Endothelial cell of umbilical vein (primary cell): ENCODE measurements at regions not wholly inside any gene's neighbourhood (a gene's known extent, or its start where the extent isn't known, plus 50 kb on each side); places are given as distances from the start of the nearest gene placed in this dataset.

Experiments used
- BruUV-seq: library from RNA; stranded (reverse); fragments of 400-500 nt; replicated peaks from 2 replicates; lab custom pipeline; 2021; lab: Mats Ljungman, UMichigan
- CTCF ChIA-PET: fragments of 300-600, 350-600 bp; sonication (Branson Sonifier 250); formaldehyde crosslinking; loops from one replicate; lab custom pipeline; 2021; ENCODE audit warnings: antibody characterized with exemption, inconsistent platforms; lab: Charles Lee
- POLR2A ChIA-PET: fragments of 300-600, 350-600 bp; sonication (Branson Sonifier 250); formaldehyde crosslinking; loops from one replicate; lab custom pipeline; 2021; ENCODE audit warnings: antibody characterized with exemption, inconsistent platforms; lab: Charles Lee
- DNase-seq: peaks from one replicate; pipeline ENCODE4 v3.0.0-alpha.2; 2011; ENCODE audit warnings: low read depth, low spot score
- FAIRE-seq: peaks from 2 replicates; lab custom pipeline; 2011; peaks lifted over from hg19 to GRCh38; lab: Jason Lieb, UNC
- H2AFZ ChIP-seq: 2 replicates; pipeline ENCODE4 v1.6.0; 2012; ENCODE audit warnings: low read depth, low read length, control low read depth, inconsistent platforms
- H3K27ac ChIP-seq: 2 replicates; pipeline ENCODE4 v1.5.1; 2011; ENCODE audit warnings: low read depth, mild to moderate bottlenecking, control low read depth, low read length, moderate library complexity; ENCODE audit not compliant: insufficient read depth
- H3K27me3 ChIP-seq, 2 experiments: 2 replicates each; pipeline versions ENCODE4 v1.6.0 to v1.6.1; 2011; ENCODE audit warnings: low read length in 2 of 2, mixed read lengths in 1 of 2; ENCODE audit not compliant: control insufficient read depth in 2 of 2, insufficient read depth in 2 of 2
- H3K36me3 ChIP-seq, 2 experiments: 2 replicates in 1 of 2; 3 replicates in 1 of 2; pipeline ENCODE4 v1.5.1; 2011; ENCODE audit warnings: low read length in 2 of 2, mild to moderate bottlenecking in 1 of 2, moderate library complexity in 1 of 2; ENCODE audit not compliant: control insufficient read depth in 2 of 2, insufficient read depth in 2 of 2; ENCODE audit errors: extremely low read depth in 1 of 2
- H3K4me1 ChIP-seq: 3 replicates; pipeline ENCODE4 v1.5.1; 2011; ENCODE audit warnings: mild to moderate bottlenecking, low read length; ENCODE audit not compliant: control insufficient read depth, insufficient read depth; ENCODE audit errors: extremely low read depth
- H3K4me2 ChIP-seq: 2 replicates; pipeline ENCODE4 v1.6.1; 2011; ENCODE audit warnings: low read length, control low read depth, mixed read lengths; ENCODE audit not compliant: insufficient read depth
- H3K4me3 ChIP-seq, 3 experiments: fragments of 200-600 bp in 1 of 3; sonication (generic), shearing (Covaris generic) in 1 of 3; replicated peaks in 1 of 3; 2 replicates each; pipeline ENCODE4 v1.5.1; 2011 to 2016; ENCODE audit warnings: control low read depth in 3 of 3, low read length in 3 of 3, mild to moderate bottlenecking in 2 of 3, inconsistent platforms in 1 of 3, low read depth in 1 of 3, moderate library complexity in 1 of 3; ENCODE audit not compliant: insufficient read depth in 1 of 3
- H3K79me2 ChIP-seq: 2 replicates; pipeline ENCODE4 v1.6.0; 2012; ENCODE audit warnings: low read length, inconsistent platforms; ENCODE audit not compliant: control insufficient read depth, insufficient read depth
- H3K9ac ChIP-seq: replicated peaks from 2 replicates; pipeline ENCODE3; 2011; ENCODE audit warnings: low read length, control low read depth; ENCODE audit not compliant: insufficient read depth; ENCODE audit errors: extremely low read depth
- H3K9me1 ChIP-seq: replicated peaks from 3 replicates; pipeline ENCODE4 v1.6.0; 2011; ENCODE audit warnings: mild to moderate bottlenecking, low read length; ENCODE audit not compliant: control insufficient read depth, insufficient read depth; ENCODE audit errors: extremely low read depth
- H3K9me3 ChIP-seq: replicated peaks from 2 replicates; pipeline ENCODE4 v1.5.1; 2012; ENCODE audit warnings: low read length, inconsistent platforms; ENCODE audit not compliant: control insufficient read depth, insufficient read depth
- H4K20me1 ChIP-seq: replicated peaks from 2 replicates; pipeline ENCODE3; 2011; ENCODE audit warnings: mild to moderate bottlenecking, low read length; ENCODE audit not compliant: control insufficient read depth, insufficient read depth; ENCODE audit errors: extremely low read depth
- FOS ChIP-seq: IDR thresholded peaks from 2 replicates; pipeline ENCODE4 v1.6.1; 2011; ENCODE audit warnings: mild to moderate bottlenecking, low read length, moderate library complexity, borderline replicate concordance; ENCODE audit not compliant: insufficient read depth
- GATA2 ChIP-seq: IDR thresholded peaks from 2 replicates; pipeline ENCODE4 v1.7.0; 2011; ENCODE audit warnings: low read depth, mild to moderate bottlenecking, moderate library complexity, mixed read lengths, low read length; ENCODE audit not compliant: insufficient read length, insufficient read depth
- JUN ChIP-seq: IDR thresholded peaks from 2 replicates; pipeline ENCODE4 v1.6.1; 2011; ENCODE audit warnings: borderline replicate concordance, low read depth; ENCODE audit not compliant: insufficient read length, insufficient read depth
- MYC ChIP-seq: IDR thresholded peaks from one replicate; pipeline ENCODE4 v1.6.1; 2011; ENCODE audit warnings: mild to moderate bottlenecking, low read depth, low read length
- POLR2A ChIP-seq: IDR thresholded peaks from 2 replicates; pipeline ENCODE4 v1.6.1; 2012; ENCODE audit warnings: low read depth, mild to moderate bottlenecking, control low read depth, low read length
- dilution Hi-C: fragments of 300-500 bp; cut with MboI; formaldehyde crosslinking; loops from one replicate; pipeline ENCODE4 v1.15.0; 2019; ENCODE audit warnings: low sequenced_read_pairs; ENCODE audit not compliant: extremely low pct_ligation_motif_present
- intact Hi-C: fragments of 100-400 bp; cut with micrococcal nuclease; formaldehyde crosslinking; loops from one replicate; pipeline ENCODE4 v1.10.0; 2022
- TF ChIP-seq, protein P1 (sequence below): IDR thresholded peaks from 2 replicates; pipeline ENCODE4 v1.6.1; 2011; ENCODE audit not compliant: insufficient read depth, insufficient read length
- TF ChIP-seq, protein P2 (sequence below), 2 donors: IDR thresholded peaks; 1 replicate in 1 of 2; 2 replicates in 1 of 2; pipeline ENCODE4 v1.5.1; 2011; ENCODE audit warnings: low read length in 2 of 2, mild to moderate bottlenecking in 2 of 2, moderate library complexity in 2 of 2, control low read depth in 1 of 2, inconsistent platforms in 1 of 2, low read depth in 1 of 2; ENCODE audit not compliant: insufficient read depth in 1 of 2; ENCODE audit errors: extremely low read depth in 1 of 2

DNA sequence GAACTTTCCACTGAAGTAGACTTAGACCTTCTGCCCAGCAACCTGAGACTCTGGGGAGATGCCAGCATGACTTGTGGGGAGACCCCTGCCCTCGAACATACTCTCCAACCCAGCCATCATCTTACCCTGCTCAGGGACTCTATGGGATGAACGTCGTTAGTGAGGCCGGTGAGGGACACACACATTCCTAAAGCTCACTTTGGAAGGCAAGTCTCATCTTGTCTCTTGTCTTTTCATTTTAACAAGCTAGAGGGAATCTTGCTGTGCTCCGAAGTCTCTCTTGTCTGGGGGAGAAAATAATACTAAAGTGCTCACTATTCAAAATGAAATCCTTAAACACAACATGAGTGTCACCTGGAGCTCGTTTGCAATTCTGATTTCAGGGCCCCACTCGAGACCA lies 239.5 kb upstream of the HES1 start:
- no peaks in the 10 kb centered on the region for H3K4me1 ChIP-seq
- H3K9me3 ChIP-seq, result no peaks in the 10 kb centered on the region
- CTCF ChIA-PET, result interaction anchor here (1.0 kb wide), 3 partner anchors 61 to 419 kb away, joined by 3 read pairs; no protein-coding TSS in a partner anchor
- no peak overlapping the region for H3K9ac ChIP-seq
- intact Hi-C loops, result no loop called here
- no peaks in the 10 kb centered on the region for H3K36me3 ChIP-seq
- TF ChIP-seq POLR2A (no peak), FOS (no peak), JUN (no peak), GATA2 (no peak), MYC (no peak)
- TF ChIP-seq, protein P1, sequence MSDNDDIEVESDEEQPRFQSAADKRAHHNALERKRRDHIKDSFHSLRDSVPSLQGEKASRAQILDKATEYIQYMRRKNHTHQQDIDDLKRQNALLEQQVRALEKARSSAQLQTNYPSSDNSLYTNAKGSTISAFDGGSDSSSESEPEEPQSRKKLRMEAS, result no peak
- TF ChIP-seq, protein P2, sequence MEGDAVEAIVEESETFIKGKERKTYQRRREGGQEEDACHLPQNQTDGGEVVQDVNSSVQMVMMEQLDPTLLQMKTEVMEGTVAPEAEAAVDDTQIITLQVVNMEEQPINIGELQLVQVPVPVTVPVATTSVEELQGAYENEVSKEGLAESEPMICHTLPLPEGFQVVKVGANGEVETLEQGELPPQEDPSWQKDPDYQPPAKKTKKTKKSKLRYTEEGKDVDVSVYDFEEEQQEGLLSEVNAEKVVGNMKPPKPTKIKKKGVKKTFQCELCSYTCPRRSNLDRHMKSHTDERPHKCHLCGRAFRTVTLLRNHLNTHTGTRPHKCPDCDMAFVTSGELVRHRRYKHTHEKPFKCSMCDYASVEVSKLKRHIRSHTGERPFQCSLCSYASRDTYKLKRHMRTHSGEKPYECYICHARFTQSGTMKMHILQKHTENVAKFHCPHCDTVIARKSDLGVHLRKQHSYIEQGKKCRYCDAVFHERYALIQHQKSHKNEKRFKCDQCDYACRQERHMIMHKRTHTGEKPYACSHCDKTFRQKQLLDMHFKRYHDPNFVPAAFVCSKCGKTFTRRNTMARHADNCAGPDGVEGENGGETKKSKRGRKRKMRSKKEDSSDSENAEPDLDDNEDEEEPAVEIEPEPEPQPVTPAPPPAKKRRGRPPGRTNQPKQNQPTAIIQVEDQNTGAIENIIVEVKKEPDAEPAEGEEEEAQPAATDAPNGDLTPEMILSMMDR (IDR thresholded peaks at IDR 0.05; ENCODE audit: extremely low read depth in 1 of 2, insufficient read depth in 1 of 2, low read depth in 1 of 2, low read length in 2 of 2), result no peak
- no peaks in the 10 kb centered on the region for H3K79me2 ChIP-seq
- no peak for DNase-seq
- peaks cover 0 to 4% of the 10 kb centered on the region in 2 experiments for H3K27me3 ChIP-seq
- no peak overlapping the region for H3K4me3 ChIP-seq
- H3K9me1 ChIP-seq, result no peaks in the 10 kb centered on the region
- BruUV-seq, result no TSS peak
- no peak overlapping the region for H3K27ac ChIP-seq
- no peak overlapping the region for H3K4me2 ChIP-seq
- dilution Hi-C loops, result no loop called here
- H2AFZ ChIP-seq, result no peak overlapping the region
- no peak for FAIRE-seq
- no peaks in the 10 kb centered on the region for H4K20me1 ChIP-seq
- POLR2A ChIA-PET, result no interaction called here
